ENCODE measurements at regions not wholly inside any gene's neighbourhood (a gene's known extent, or its start where the extent isn't known, plus 50 kb on each side); places are given as distances from the start of the nearest gene placed in this dataset.

DNA sequence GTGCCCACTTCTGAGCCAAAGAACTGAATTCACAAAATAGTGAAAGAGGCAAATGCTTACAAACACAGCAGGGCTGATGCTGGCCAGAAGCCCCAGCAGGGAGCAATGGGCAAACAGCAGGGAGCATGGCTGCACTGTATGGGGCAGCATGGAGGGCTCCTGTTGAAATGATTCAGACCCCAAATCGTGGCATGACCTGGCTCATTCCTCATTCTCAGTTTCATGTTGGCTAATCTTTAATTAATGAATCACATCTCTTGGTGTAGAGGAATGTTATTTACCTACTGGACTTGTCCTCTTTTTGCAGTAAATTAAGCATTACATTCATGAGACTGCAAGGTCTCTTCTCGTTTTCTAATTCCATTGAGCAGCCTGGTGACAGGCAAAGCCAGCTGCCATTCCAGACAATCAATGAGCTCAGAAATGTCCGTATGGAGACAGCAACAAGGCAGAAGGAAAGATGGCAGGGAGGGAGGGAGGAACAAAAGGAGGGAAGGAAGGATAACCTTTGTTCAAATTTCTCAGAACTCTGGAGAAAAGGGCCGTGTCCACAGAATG is 84.9 kb upstream of the ST8SIA3 start:
- no peak for DNase-seq (ENCODE audit: extremely low spot score)

DNA sequence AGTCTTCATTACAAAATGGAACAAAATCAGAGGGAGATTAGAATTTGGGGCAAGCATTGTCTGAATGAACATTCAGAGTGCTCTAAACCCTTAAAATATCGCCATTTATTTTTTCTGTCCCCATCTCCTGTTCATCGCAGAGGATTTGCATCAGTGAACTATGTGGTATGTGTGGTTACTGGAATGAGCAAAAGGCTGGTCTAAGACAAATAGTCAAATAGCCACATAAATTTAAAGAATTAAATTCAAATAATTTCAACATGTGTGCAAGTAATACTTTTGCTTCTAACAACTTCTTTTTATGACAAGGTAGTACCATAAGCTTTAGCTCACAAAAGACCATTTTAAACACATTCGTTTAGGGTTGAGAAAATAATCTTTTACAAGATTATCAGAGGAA is 82.6 kb upstream of the ST8SIA3 start:
- DNase-seq (ENCODE audit: extremely low spot score): no peak
- POLR2A ChIA-PET: no interaction called here
- TF ChIP-seq BHLHE40 (IDR thresholded peaks at IDR 0.05; ENCODE audit: borderline replicate concordance) (no peak), NFRKB (IDR thresholded peaks at IDR 0.05) (no peak), LEF1 (IDR thresholded peaks at IDR 0.05; ENCODE audit: borderline replicate concordance) (no peak), FOXK2 (IDR thresholded peaks at IDR 0.05) (no peak), L3MBTL2 (conservative IDR thresholded peaks at IDR 0.05) (no peak), CTBP1 (IDR thresholded peaks at IDR 0.05; ENCODE audit: borderline replicate concordance) (no peak), FOXA1 (IDR thresholded peaks at IDR 0.05) (no peak), ELF4 (IDR thresholded peaks at IDR 0.05) (no peak), ZNF384 (IDR thresholded peaks at IDR 0.05) (no peak), SUZ12 (IDR thresholded peaks at IDR 0.05) (no peak), SP1 (IDR thresholded peaks at IDR 0.05) (no peak), HDGF (IDR thresholded peaks at IDR 0.05; ENCODE audit: borderline replicate concordance) (no peak), ARNT (IDR thresholded peaks at IDR 0.05) (no peak), FOXM1 (IDR thresholded peaks at IDR 0.05; ENCODE audit: borderline replicate concordance) (no peak), TARDBP (IDR thresholded peaks at IDR 0.05) (no peak)
- TF ChIP-seq, protein P1, sequence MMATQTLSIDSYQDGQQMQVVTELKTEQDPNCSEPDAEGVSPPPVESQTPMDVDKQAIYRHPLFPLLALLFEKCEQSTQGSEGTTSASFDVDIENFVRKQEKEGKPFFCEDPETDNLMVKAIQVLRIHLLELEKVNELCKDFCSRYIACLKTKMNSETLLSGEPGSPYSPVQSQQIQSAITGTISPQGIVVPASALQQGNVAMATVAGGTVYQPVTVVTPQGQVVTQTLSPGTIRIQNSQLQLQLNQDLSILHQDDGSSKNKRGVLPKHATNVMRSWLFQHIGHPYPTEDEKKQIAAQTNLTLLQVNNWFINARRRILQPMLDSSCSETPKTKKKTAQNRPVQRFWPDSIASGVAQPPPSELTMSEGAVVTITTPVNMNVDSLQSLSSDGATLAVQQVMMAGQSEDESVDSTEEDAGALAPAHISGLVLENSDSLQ (IDR thresholded peaks at IDR 0.05): no peak
- CTCF ChIA-PET: no interaction called here

More for the DNA sequence above, 84.9 kb upstream of the ST8SIA3 start:
- CTCF ChIA-PET: no interaction called here
- TF ChIP-seq NFRKB (IDR thresholded peaks at IDR 0.05) (no peak), L3MBTL2 (conservative IDR thresholded peaks at IDR 0.05) (no peak), BHLHE40 (IDR thresholded peaks at IDR 0.05; ENCODE audit: borderline replicate concordance) (no peak), ELF4 (IDR thresholded peaks at IDR 0.05) (no peak), FOXK2 (IDR thresholded peaks at IDR 0.05) (no peak), HDGF (IDR thresholded peaks at IDR 0.05; ENCODE audit: borderline replicate concordance) (no peak), FOXM1 (IDR thresholded peaks at IDR 0.05; ENCODE audit: borderline replicate concordance) (no peak), SP1 (IDR thresholded peaks at IDR 0.05) (no peak), ARNT (IDR thresholded peaks at IDR 0.05) (no peak), FOXA1 (IDR thresholded peaks at IDR 0.05) (no peak), LEF1 (IDR thresholded peaks at IDR 0.05; ENCODE audit: borderline replicate concordance) (no peak), SUZ12 (IDR thresholded peaks at IDR 0.05) (no peak), ZNF384 (IDR thresholded peaks at IDR 0.05) (no peak), TARDBP (IDR thresholded peaks at IDR 0.05) (no peak), CTBP1 (IDR thresholded peaks at IDR 0.05; ENCODE audit: borderline replicate concordance) (no peak)
- TF ChIP-seq, protein P1 (IDR thresholded peaks at IDR 0.05): no peak
- POLR2A ChIA-PET: no interaction called here

DNA sequence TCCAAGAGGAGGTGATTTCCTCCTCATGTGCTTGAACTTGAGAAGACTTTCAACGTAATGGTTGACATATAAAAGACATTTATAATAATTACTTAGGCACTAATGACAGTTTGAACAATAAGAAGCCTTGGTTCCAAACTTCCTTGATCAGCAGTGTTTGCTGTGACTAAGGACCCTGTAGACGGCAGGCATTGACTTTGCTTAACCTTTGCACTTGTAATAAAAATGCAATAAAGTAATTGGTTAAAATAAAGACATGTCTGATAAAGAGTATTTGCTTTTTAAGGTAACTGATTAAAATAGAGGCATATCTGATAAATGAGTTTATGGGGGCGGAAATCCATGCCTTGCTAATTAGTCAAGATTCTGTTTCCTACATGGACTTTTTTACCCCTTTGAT is 82.2 kb upstream of the ST8SIA3 start:
- ChIA-PET CTCF (no interaction called here), POLR2A (no interaction called here)
- no peak for DNase-seq (ENCODE audit: extremely low spot score)
- no peak for TF ChIP-seq BHLHE40 (IDR thresholded peaks at IDR 0.05; ENCODE audit: borderline replicate concordance)
- TF ChIP-seq ARNT (IDR thresholded peaks at IDR 0.05): no peak
- no peak for TF ChIP-seq FOXM1 (IDR thresholded peaks at IDR 0.05; ENCODE audit: borderline replicate concordance)
- TF ChIP-seq LEF1 (IDR thresholded peaks at IDR 0.05; ENCODE audit: borderline replicate concordance): no peak
- no peak for TF ChIP-seq L3MBTL2 (conservative IDR thresholded peaks at IDR 0.05)
- no peak for TF ChIP-seq SUZ12 (IDR thresholded peaks at IDR 0.05)
- TF ChIP-seq FOXA1 (IDR thresholded peaks at IDR 0.05): no peak
- TF ChIP-seq ZNF384 (IDR thresholded peaks at IDR 0.05): no peak
- TF ChIP-seq, protein P1 (IDR thresholded peaks at IDR 0.05): no peak
- no peak for TF ChIP-seq HDGF (IDR thresholded peaks at IDR 0.05; ENCODE audit: borderline replicate concordance)
- no peak for TF ChIP-seq NFRKB (IDR thresholded peaks at IDR 0.05)
- no peak for TF ChIP-seq ELF4 (IDR thresholded peaks at IDR 0.05)
- TF ChIP-seq FOXK2 (IDR thresholded peaks at IDR 0.05): no peak
- no peak for TF ChIP-seq SP1 (IDR thresholded peaks at IDR 0.05)
- TF ChIP-seq TARDBP (IDR thresholded peaks at IDR 0.05): no peak

DNA sequence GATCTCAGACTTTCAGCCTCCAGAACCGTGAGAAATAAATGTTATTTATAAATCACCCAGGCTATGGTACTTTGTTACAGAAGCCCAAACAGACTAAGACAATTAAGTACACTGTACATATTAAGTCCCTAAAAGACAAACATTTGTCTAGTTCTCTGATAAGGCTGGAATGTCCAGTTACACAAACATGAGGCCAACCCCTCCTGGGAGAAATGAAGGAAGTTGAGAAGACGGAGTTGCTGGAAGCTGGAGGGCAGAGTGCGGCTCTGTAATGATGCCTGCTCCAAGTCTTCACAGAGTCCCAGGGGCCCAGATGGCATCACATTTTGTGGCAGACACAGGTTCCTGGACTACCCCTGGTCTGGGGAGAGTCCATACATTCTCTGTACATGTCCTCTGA is 79.2 kb upstream of the ST8SIA3 start:
- ChIA-PET CTCF (no interaction called here), POLR2A (no interaction called here)
- DNase-seq (ENCODE audit: extremely low spot score): no peak
- TF ChIP-seq TARDBP (IDR thresholded peaks at IDR 0.05): no peak
- TF ChIP-seq HDGF (IDR thresholded peaks at IDR 0.05; ENCODE audit: borderline replicate concordance): no peak
- TF ChIP-seq ARNT (IDR thresholded peaks at IDR 0.05): no peak
- TF ChIP-seq NFRKB (IDR thresholded peaks at IDR 0.05): no peak
- no peak for TF ChIP-seq L3MBTL2 (conservative IDR thresholded peaks at IDR 0.05)
- TF ChIP-seq FOXK2 (IDR thresholded peaks at IDR 0.05): no peak
- no peak for TF ChIP-seq FOXA1 (IDR thresholded peaks at IDR 0.05)
- TF ChIP-seq ELF4 (IDR thresholded peaks at IDR 0.05): no peak
- TF ChIP-seq ZNF384 (IDR thresholded peaks at IDR 0.05): no peak
- TF ChIP-seq LEF1 (IDR thresholded peaks at IDR 0.05; ENCODE audit: borderline replicate concordance): no peak
- no peak for TF ChIP-seq SP1 (IDR thresholded peaks at IDR 0.05)
- TF ChIP-seq FOXM1 (IDR thresholded peaks at IDR 0.05; ENCODE audit: borderline replicate concordance): no peak
- TF ChIP-seq CTBP1 (IDR thresholded peaks at IDR 0.05; ENCODE audit: borderline replicate concordance): no peak
- TF ChIP-seq, protein P1 (IDR thresholded peaks at IDR 0.05): no peak

DNA sequence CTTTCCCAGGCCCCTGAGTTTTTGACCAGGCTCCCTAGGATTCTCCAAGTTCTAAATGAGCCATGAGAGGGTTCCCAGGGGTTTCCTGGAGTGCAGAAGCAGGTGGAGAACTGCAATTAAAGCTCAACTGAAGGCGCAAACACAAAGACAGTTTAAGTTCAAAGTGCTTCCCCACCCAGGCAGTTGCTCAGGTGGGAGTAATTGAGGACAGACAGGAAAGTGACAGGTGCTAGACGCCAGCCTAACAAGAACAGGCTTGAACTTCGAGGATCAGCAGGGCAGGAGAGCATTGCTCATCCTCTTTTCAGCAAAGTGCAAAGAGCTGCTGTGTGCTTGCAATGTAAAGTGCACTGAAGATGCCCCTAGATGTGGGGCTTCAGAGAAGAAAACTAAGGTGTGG is 77.2 kb upstream of the ST8SIA3 start:
- no peak for TF ChIP-seq HDGF (IDR thresholded peaks at IDR 0.05; ENCODE audit: borderline replicate concordance)
- TF ChIP-seq CTBP1 (IDR thresholded peaks at IDR 0.05; ENCODE audit: borderline replicate concordance): no peak
- no peak for TF ChIP-seq FOXM1 (IDR thresholded peaks at IDR 0.05; ENCODE audit: borderline replicate concordance)
- TF ChIP-seq FOXA1 (IDR thresholded peaks at IDR 0.05): no peak
- no peak for TF ChIP-seq SP1 (IDR thresholded peaks at IDR 0.05)
- TF ChIP-seq LEF1 (IDR thresholded peaks at IDR 0.05; ENCODE audit: borderline replicate concordance): no peak
- no peak for TF ChIP-seq TARDBP (IDR thresholded peaks at IDR 0.05)
- TF ChIP-seq, protein P1 (IDR thresholded peaks at IDR 0.05): no peak
- TF ChIP-seq FOXK2 (IDR thresholded peaks at IDR 0.05): no peak
- no peak for TF ChIP-seq NFRKB (IDR thresholded peaks at IDR 0.05)
- POLR2A ChIA-PET: no interaction called here
- CTCF ChIA-PET: interaction anchor here (0.5 kb wide), 1 partner anchor 38 kb away, joined by 8 read pairs; no protein-coding TSS in a partner anchor
- DNase-seq (ENCODE audit: extremely low spot score): no peak

All from HEK293T (cell line).